Neutrophil (primary cell): ENCODE measurements at regions not wholly inside any gene's neighbourhood (a gene's known extent, or its start where the extent isn't known, plus 50 kb on each side); places are given as distances from the start of the nearest gene placed in this dataset.

Experiments
- H3K27ac ChIP-seq: fragments of 200-600 bp; sonication (generic); 2 replicates; pipeline ENCODE4 v1.5.1; 2016; ENCODE audit warnings: mild to moderate bottlenecking, moderate library complexity
- H3K27me3 ChIP-seq: fragments of 200-600 bp; sonication (generic); 2 replicates; pipeline ENCODE4 v1.6.0; 2016; ENCODE audit warnings: mild to moderate bottlenecking
- H3K36me3 ChIP-seq: fragments of 200-600 bp; sonication (generic); 2 replicates; pipeline ENCODE4 v1.5.1; 2017
- H3K4me1 ChIP-seq, 2 experiments: fragments of 200-600 bp in 1 of 2; sonication (generic) in 1 of 2; 1 replicate in 1 of 2; 2 replicates in 1 of 2; pipeline versions ENCODE4 v1.5.1 to v1.6.1; 2013 to 2016; ENCODE audit warnings: low read depth in 1 of 2, low read length in 1 of 2, mild to moderate bottlenecking in 1 of 2, moderate library complexity in 1 of 2; ENCODE audit not compliant: control insufficient read depth in 1 of 2, insufficient read depth in 1 of 2
- H3K4me3 ChIP-seq, 2 experiments: fragments of 200-600 bp in 1 of 2; sonication (generic) in 1 of 2; 1 replicate in 1 of 2; 2 replicates in 1 of 2; pipeline ENCODE4 v1.5.1; 2013 to 2016; ENCODE audit warnings: low read depth in 1 of 2, low read length in 1 of 2, mild to moderate bottlenecking in 1 of 2, moderate library complexity in 1 of 2
- H3K9me3 ChIP-seq: fragments of 200-600 bp; sonication (generic); 2 replicates; pipeline ENCODE4 v1.5.1; 2016
- CTCF ChIP-seq: fragments of 200-600 bp; sonication (generic); IDR thresholded peaks from 2 replicates; pipeline ENCODE4 v1.5.1; 2016; ENCODE audit warnings: antibody characterized with exemption

- Histone ChIP-seq H3K9me3 (no peaks in the 10 kb centered on the region), H3K4me1 (no peaks in the 10 kb centered on the region), H3K36me3 (no peaks in the 10 kb centered on the region), H3K27me3 (no peaks in the 10 kb centered on the region), H3K27ac (no peak overlapping the region), H3K4me3 (no peak overlapping the region)
- no peak for TF ChIP-seq CTCF
These were observed 340.2 kb downstream of the TBC1D32 start for GRCh38 chr6:120993929-120994572.

- Histone ChIP-seq H3K27me3 (no peaks in the 10 kb centered on the region), H3K4me1 (no peaks in the 10 kb centered on the region), H3K4me3 (no peak overlapping the region), H3K36me3 (no peaks in the 10 kb centered on the region), H3K27ac (no peak overlapping the region), H3K9me3 (no peaks in the 10 kb centered on the region)
- no peak for TF ChIP-seq CTCF
These were observed 342.0 kb downstream of the TBC1D32 start for GRCh38 chr6:120992257-120992656.

- no peak for TF ChIP-seq CTCF
- Histone ChIP-seq H3K9me3 (no peaks in the 10 kb centered on the region), H3K4me1 (no peaks in the 10 kb centered on the region)
These were observed 343.4 kb downstream of the TBC1D32 start for GRCh38 chr6:120990866-120991265.

GRCh38 chr6:120981835-120982234 lies 352.4 kb downstream of the TBC1D32 start:
- no peaks in the 10 kb centered on the region for H3K9me3 ChIP-seq
- TF ChIP-seq CTCF = no peak
- H3K36me3 ChIP-seq = no peaks in the 10 kb centered on the region
- H3K27me3 ChIP-seq = no peaks in the 10 kb centered on the region
- no peaks in the 10 kb centered on the region for H3K4me1 ChIP-seq
- H3K4me3 ChIP-seq = no peak overlapping the region
- no peak overlapping the region for H3K27ac ChIP-seq

More at GRCh38 chr6:120990866-120991265, 343.4 kb downstream of the TBC1D32 start:
- Histone ChIP-seq H3K27me3 (no peaks in the 10 kb centered on the region), H3K4me3 (no peak overlapping the region), H3K27ac (no peak overlapping the region), H3K36me3 (no peaks in the 10 kb centered on the region)

- Histone ChIP-seq H3K4me1 (no peaks in the 10 kb centered on the region), H3K9me3 (no peaks in the 10 kb centered on the region), H3K36me3 (no peaks in the 10 kb centered on the region), H3K4me3 (no peak overlapping the region), H3K27me3 (no peaks in the 10 kb centered on the region), H3K27ac (no peak overlapping the region)
- no peak for TF ChIP-seq CTCF
These were observed 368.0 kb downstream of the TBC1D32 start for GRCh38 chr6:120966321-120966720.

- no peaks in the 10 kb centered on the region for H3K36me3 ChIP-seq
- H3K4me3 ChIP-seq = no peak overlapping the region
- no peaks in the 10 kb centered on the region for H3K9me3 ChIP-seq
- H3K4me1 ChIP-seq = no peaks in the 10 kb centered on the region
- TF ChIP-seq CTCF = no peak
- H3K27me3 ChIP-seq = no peaks in the 10 kb centered on the region
- H3K27ac ChIP-seq = no peak overlapping the region
These were observed 368.5 kb downstream of the TBC1D32 start for GRCh38 chr6:120965814-120966213.
